HCT116 (cell line): ENCODE measurements at regions not wholly inside any gene's neighbourhood (a gene's known extent, or its start where the extent isn't known, plus 50 kb on each side); places are given as distances from the start of the nearest gene placed in this dataset.

ENCODE experiments used
- ATAC-seq: fragments of 200-7000 bp; cut with Tn5 transposase; 2 replicates; pipeline ENCODE4 v1.9.1; 2020; ENCODE audit warnings: mild to moderate bottlenecking, moderate library complexity
- BruUV-seq: library from RNA; stranded (reverse); fragments of 400-500 nt; replicated peaks from 2 replicates; lab custom pipeline; 2021; lab: Mats Ljungman, UMichigan
- CTCF ChIA-PET: fragments of 300-600 bp; sonication (Branson Sonifier 250); formaldehyde crosslinking; loops from one replicate; lab custom pipeline; 2021; ENCODE audit warnings: antibody characterized with exemption; lab: Charles Lee
- POLR2A ChIA-PET: fragments of 300-600, 350-600 bp; sonication (Branson Sonifier 250); formaldehyde crosslinking; loops from one replicate; lab custom pipeline; 2021; ENCODE audit warnings: antibody characterized with exemption; lab: Charles Lee
- RAD21 ChIA-PET, 2 experiments: fragments of 300-600 bp; sonication (Branson Sonifier 250); formaldehyde crosslinking; loops; one replicate each; lab custom pipeline; 2023; ENCODE audit warnings: low total read pairs in 2 of 2; ENCODE audit not compliant: uncharacterized antibody in 2 of 2, unreplicated experiment in 2 of 2, low non-redundant PET in 1 of 2; lab: Charles Lee
- DNase-seq: peaks from one replicate; pipeline ENCODE4 v3.0.0-alpha.2; 2010; ENCODE audit warnings: low read depth, low spot score
- H2AFZ ChIP-seq: fragments of 200-600 bp; shearing (Covaris generic), sonication (generic); 2 replicates; pipeline ENCODE4 v1.6.1; 2017; ENCODE audit warnings: low read depth, mixed run types, mixed read lengths, antibody characterized with exemption, low read length; ENCODE audit not compliant: poor library complexity, severe bottlenecking
- H3K27ac ChIP-seq: 2 replicates; pipeline ENCODE4 v1.5.1; 2012; ENCODE audit warnings: low read depth, low read length
- H3K27me3 ChIP-seq: fragments of 200-600 bp; sonication (generic); 2 replicates; pipeline ENCODE4 v1.6.1; 2016; ENCODE audit warnings: mixed run types, low read length, mixed read lengths; ENCODE audit not compliant: insufficient read depth
- H3K36me3 ChIP-seq, 2 experiments: fragments of 200-500 bp in 1 of 2; fragments of 200-600 bp in 1 of 2; sonication (Bioruptor generic) in 1 of 2; sonication (generic) in 1 of 2; 2 replicates each; pipeline versions ENCODE4 v1.5.1 to v1.6.1; 2014 to 2016; ENCODE audit warnings: low read length in 2 of 2, inconsistent platforms in 1 of 2, mixed read lengths in 1 of 2, mixed run types in 1 of 2; ENCODE audit not compliant: insufficient read depth in 2 of 2, control insufficient read depth in 1 of 2
- H3K4me1 ChIP-seq, 2 experiments: fragments of 200-600 bp in 1 of 2; sonication (generic) in 1 of 2; 2 replicates each; pipeline versions ENCODE4 v1.5.1 to v1.6.1; 2012 to 2017; ENCODE audit warnings: low read length in 2 of 2, inconsistent platforms in 1 of 2, mild to moderate bottlenecking in 1 of 2, mixed read lengths in 1 of 2, mixed run types in 1 of 2, moderate library complexity in 1 of 2; ENCODE audit not compliant: insufficient read depth in 2 of 2, control insufficient read depth in 1 of 2
- H3K4me2 ChIP-seq: fragments of 200-600 bp; sonication (generic); 2 replicates; pipeline ENCODE4 v1.6.1; 2017; ENCODE audit warnings: mixed run types, low read length, mixed read lengths
- H3K4me3 ChIP-seq, 2 experiments: fragments of 200-600 bp in 1 of 2; sonication (generic) in 1 of 2; replicated peaks in 1 of 2; 2 replicates each; pipeline ENCODE4 v1.5.1; 2011 to 2016; ENCODE audit warnings: low read length in 2 of 2, control low read depth in 1 of 2, low read depth in 1 of 2, mild to moderate bottlenecking in 1 of 2, mixed read lengths in 1 of 2, mixed run types in 1 of 2
- H3K79me2 ChIP-seq: fragments of 200-600 bp; sonication (generic); 2 replicates; pipeline ENCODE4 v1.6.1; 2017; ENCODE audit warnings: mild to moderate bottlenecking, mixed run types, low read length, moderate library complexity, mixed read lengths; ENCODE audit not compliant: insufficient read depth
- H3K9ac ChIP-seq: fragments of 200-600 bp; sonication (generic); 2 replicates; pipeline ENCODE4 v1.6.1; 2016; ENCODE audit warnings: low read length, mixed read lengths
- H3K9me2 ChIP-seq: fragments of 200-600 bp; sonication (generic), shearing (Covaris generic); 2 replicates; pipeline ENCODE4 v1.6.1; 2017; ENCODE audit warnings: mixed run types, mild to moderate bottlenecking, moderate library complexity; ENCODE audit not compliant: insufficient read depth
- H3K9me3 ChIP-seq, 2 experiments: fragments of 200-500 bp in 1 of 2; fragments of 200-600 bp in 1 of 2; sonication (Bioruptor generic) in 1 of 2; sonication (generic) in 1 of 2; 2 replicates each; pipeline ENCODE4 v1.6.1; 2014 to 2017; ENCODE audit warnings: low read length in 2 of 2, mixed read lengths in 2 of 2, inconsistent platforms in 1 of 2, low read depth in 1 of 2, mild to moderate bottlenecking in 1 of 2, mixed run types in 1 of 2, moderate library complexity in 1 of 2; ENCODE audit not compliant: control insufficient read depth in 1 of 2, insufficient read depth in 1 of 2
- H4K20me1 ChIP-seq: fragments of 200-600 bp; sonication (generic), shearing (Covaris generic); 2 replicates; pipeline ENCODE4 v1.6.1; 2017; ENCODE audit warnings: mixed run types, mild to moderate bottlenecking, moderate library complexity; ENCODE audit not compliant: insufficient read depth
- ATF3 ChIP-seq: IDR thresholded peaks from 2 replicates; pipeline ENCODE4 v1.6.1; 2012
- CTCF ChIP-seq, 3 experiments: fragments of 200-600 bp in 1 of 3; sonication (generic) in 1 of 3; IDR thresholded peaks in 2 of 3; conservative IDR thresholded peaks in 1 of 3; 2 replicates each; pipeline ENCODE4 v1.5.1; 2012 to 2017; ENCODE audit warnings: low read depth in 2 of 3, low read length in 2 of 3, antibody characterized with exemption in 1 of 3, borderline replicate concordance in 1 of 3, control low read depth in 1 of 3, mild to moderate bottlenecking in 1 of 3, mixed read lengths in 1 of 3, mixed run types in 1 of 3, moderate library complexity in 1 of 3; ENCODE audit not compliant: insufficient read depth in 1 of 3
- EZH2 ChIP-seq: fragments of 200-600 bp; sonication (generic); IDR thresholded peaks from 2 replicates; pipeline ENCODE4 v1.6.1; 2017; ENCODE audit warnings: antibody characterized with exemption, mixed run types
- EZH2phosphoT487 ChIP-seq: fragments of 200-600 bp; IDR thresholded peaks from 2 replicates; pipeline ENCODE4 v1.6.1; 2018; ENCODE audit warnings: antibody characterized with exemption, borderline replicate concordance
- POLR2AphosphoS5 ChIP-seq: IDR thresholded peaks from 2 replicates; pipeline ENCODE4 v1.6.1; 2011; ENCODE audit warnings: mild to moderate bottlenecking, low read depth, low read length, moderate library complexity
- RAD21 ChIP-seq: IDR thresholded peaks from 2 replicates; pipeline ENCODE4 v1.6.1; 2012; ENCODE audit warnings: low read depth, mild to moderate bottlenecking
- REST ChIP-seq: IDR thresholded peaks from 2 replicates; pipeline ENCODE4 v1.6.1; 2012; ENCODE audit warnings: low read depth
- SP1 ChIP-seq: IDR thresholded peaks from 2 replicates; pipeline ENCODE4 v1.6.1; 2012; ENCODE audit warnings: low read depth
- SRF ChIP-seq: IDR thresholded peaks from 2 replicates; pipeline ENCODE4 v1.6.1; 2012; ENCODE audit warnings: low read depth
- TCF7L2 ChIP-seq: IDR thresholded peaks from 2 replicates; pipeline ENCODE4 v1.7.0; 2011; ENCODE audit warnings: borderline replicate concordance, inconsistent platforms; ENCODE audit not compliant: insufficient read depth, insufficient read length; ENCODE audit errors: extremely low read depth
- ZBTB33 ChIP-seq: IDR thresholded peaks from 2 replicates; pipeline ENCODE4 v1.6.1; 2011; ENCODE audit warnings: mild to moderate bottlenecking, low read length, moderate library complexity; ENCODE audit not compliant: insufficient replicate concordance; ENCODE audit errors: extremely low read depth
- ZFX ChIP-seq: fragments of 450-650 bp; IDR thresholded peaks from 2 replicates; pipeline ENCODE4 v1.6.1; 2017
- intact Hi-C: fragments of 100-400 bp; cut with micrococcal nuclease; formaldehyde crosslinking; loops from 2 replicates; pipeline ENCODE4 v1.10.0; 2022

- no peaks in the 10 kb centered on the region for H3K4me1 ChIP-seq
- RAD21 ChIA-PET: no interaction called here
- H3K9me3 ChIP-seq: no peaks in the 10 kb centered on the region
- POLR2A ChIA-PET: no interaction called here
- intact Hi-C loops: loop anchor here (1.0 to 10.0 kb wide), 2 partner anchors 394 to 554 kb away; no protein-coding TSS in a partner anchor
- H3K27me3 ChIP-seq: no peaks in the 10 kb centered on the region
- no peak overlapping the region for H3K4me3 ChIP-seq
- no peaks in the 10 kb centered on the region for H3K36me3 ChIP-seq
- H2AFZ ChIP-seq: peak overlapping the region; percentile 66
- no peak overlapping the region for H3K9ac ChIP-seq
- no peak overlapping the region for H3K4me2 ChIP-seq
- ATAC-seq (peak; percentile 78), DNase-seq (peak; percentile 29)
- CTCF ChIA-PET: interaction anchor here (0.9 to 1.2 kb wide), 2 partner anchors 82 to 550 kb away, joined by 3 read pairs; no protein-coding TSS in a partner anchor
- TF ChIP-seq CTCF (IDR thresholded peaks at IDR 0.05 in 2 of 3, conservative IDR thresholded peaks at IDR 0.05 in 1 of 3; ENCODE audit: borderline replicate concordance in 1 of 3, insufficient read depth in 1 of 3, low read depth in 2 of 3, low read length in 2 of 3) (peak; percentile 40 to 55 (median 46); a peak in 4 of 6 replicates), TCF7L2 (no peak), RAD21 (peak; percentile 82)
- no peaks in the 10 kb centered on the region for H3K79me2 ChIP-seq
- no peaks in the 10 kb centered on the region for H3K9me2 ChIP-seq
- no peaks in the 10 kb centered on the region for H4K20me1 ChIP-seq
- H3K27ac ChIP-seq: no peak overlapping the region
- no TSS peak for BruUV-seq
These were observed 341.6 kb downstream of the VRK1 start for GRCh38 chr14:97138801-97139200.

GRCh38 chr14:97143011-97143410 is 345.8 kb downstream of the VRK1 start:
- no peak overlapping the region for H3K9ac ChIP-seq
- no peak overlapping the region for H3K27ac ChIP-seq
- no peaks in the 10 kb centered on the region for H3K9me2 ChIP-seq
- no peak overlapping the region for H2AFZ ChIP-seq
- no peak for ATAC-seq
- H3K27me3 ChIP-seq: no peaks in the 10 kb centered on the region
- no peak overlapping the region for H3K4me3 ChIP-seq
- ChIA-PET RAD21 (no interaction called here), POLR2A (no interaction called here), CTCF (no interaction called here)
- no peaks in the 10 kb centered on the region for H3K36me3 ChIP-seq
- DNase-seq: no peak
- BruUV-seq: no TSS peak
- no peak overlapping the region for H3K4me2 ChIP-seq
- no peaks in the 10 kb centered on the region for H3K79me2 ChIP-seq
- no peaks in the 10 kb centered on the region for H3K9me3 ChIP-seq
- intact Hi-C loops: no loop called here
- no peaks in the 10 kb centered on the region for H4K20me1 ChIP-seq
- H3K4me1 ChIP-seq: no peaks in the 10 kb centered on the region
- TF ChIP-seq TCF7L2: no peak
- no peak for TF ChIP-seq REST
- TF ChIP-seq EZH2: no peak
- TF ChIP-seq ZFX: no peak
- TF ChIP-seq POLR2AphosphoS5: no peak
- TF ChIP-seq ATF3: no peak
- no peak for TF ChIP-seq SP1
- TF ChIP-seq ZBTB33: no peak
- TF ChIP-seq EZH2phosphoT487: no peak
- TF ChIP-seq SRF: no peak
